ENCODE measurements at regions not wholly inside any gene's neighbourhood (a gene's known extent, or its start where the extent isn't known, plus 50 kb on each side); places are given as distances from the start of the nearest gene placed in this dataset.

- DNase-seq (ENCODE audit: low spot score): no peak
- 62% methylated on average over 16 of the region's 16 CpGs for WGBS
These were observed 219.2 kb upstream of the ZNF32 start for GRCh38 chr10:43867667-43868565.

DNA sequence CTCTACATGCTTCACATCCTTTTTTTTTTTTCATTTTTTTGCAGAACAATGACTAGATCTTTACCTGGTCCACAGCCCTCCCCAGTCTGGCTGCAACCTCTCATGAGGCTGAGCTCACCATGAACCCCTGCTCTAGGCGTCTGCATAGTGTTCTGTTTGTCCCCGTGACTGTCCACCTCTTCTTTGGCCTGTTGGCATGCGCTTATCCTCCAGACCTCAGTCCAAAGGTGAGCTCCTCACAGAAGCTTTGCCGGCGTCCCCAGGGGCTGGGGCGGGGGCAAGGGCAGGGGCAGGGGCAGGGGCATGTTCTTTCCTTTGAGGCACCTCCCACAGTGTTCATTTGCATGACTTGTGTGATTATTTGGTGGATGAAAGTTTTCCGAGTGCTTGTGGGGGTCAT, 218.4 kb upstream of the ZNF32 start:
- no peak for DNase-seq (ENCODE audit: low spot score)
- H3K4me3 ChIP-seq: no peak overlapping the region
- no peaks in the 10 kb centered on the region for H3K36me3 ChIP-seq
- no peak overlapping the region for H3K27ac ChIP-seq
- 92% methylated on average over 7 of the region's 7 CpGs for WGBS
- no peak for TF ChIP-seq POLR2AphosphoS5 (IDR thresholded peaks at IDR 0.05)
- no peaks in the 10 kb centered on the region for H3K9me3 ChIP-seq
- intact Hi-C loops (cut with DNase I): no loop called here
- no peaks in the 10 kb centered on the region for H3K27me3 ChIP-seq (replicated peaks; ENCODE audit: insufficient read depth)
- no peaks in the 10 kb centered on the region for H3K4me1 ChIP-seq (replicated peaks)

More at GRCh38 chr10:43867667-43868565, 219.2 kb upstream of the ZNF32 start:
- Histone ChIP-seq H3K27me3 (replicated peaks; ENCODE audit: insufficient read depth) (no peaks in the 10 kb centered on the region), H3K9me3 (no peaks in the 10 kb centered on the region), H3K4me3 (no peak overlapping the region), H3K27ac (peak overlapping the region in 1 of 2 donors; percentile 42), H3K36me3 (no peaks in the 10 kb centered on the region), H3K4me1 (replicated peaks) (no peaks in the 10 kb centered on the region)
- TF ChIP-seq, protein P1, sequence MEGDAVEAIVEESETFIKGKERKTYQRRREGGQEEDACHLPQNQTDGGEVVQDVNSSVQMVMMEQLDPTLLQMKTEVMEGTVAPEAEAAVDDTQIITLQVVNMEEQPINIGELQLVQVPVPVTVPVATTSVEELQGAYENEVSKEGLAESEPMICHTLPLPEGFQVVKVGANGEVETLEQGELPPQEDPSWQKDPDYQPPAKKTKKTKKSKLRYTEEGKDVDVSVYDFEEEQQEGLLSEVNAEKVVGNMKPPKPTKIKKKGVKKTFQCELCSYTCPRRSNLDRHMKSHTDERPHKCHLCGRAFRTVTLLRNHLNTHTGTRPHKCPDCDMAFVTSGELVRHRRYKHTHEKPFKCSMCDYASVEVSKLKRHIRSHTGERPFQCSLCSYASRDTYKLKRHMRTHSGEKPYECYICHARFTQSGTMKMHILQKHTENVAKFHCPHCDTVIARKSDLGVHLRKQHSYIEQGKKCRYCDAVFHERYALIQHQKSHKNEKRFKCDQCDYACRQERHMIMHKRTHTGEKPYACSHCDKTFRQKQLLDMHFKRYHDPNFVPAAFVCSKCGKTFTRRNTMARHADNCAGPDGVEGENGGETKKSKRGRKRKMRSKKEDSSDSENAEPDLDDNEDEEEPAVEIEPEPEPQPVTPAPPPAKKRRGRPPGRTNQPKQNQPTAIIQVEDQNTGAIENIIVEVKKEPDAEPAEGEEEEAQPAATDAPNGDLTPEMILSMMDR (IDR thresholded peaks at IDR 0.05): no peak
- TF ChIP-seq POLR2A (IDR thresholded peaks at IDR 0.05) (no peak), POLR2AphosphoS5 (IDR thresholded peaks at IDR 0.05) (no peak)
- intact Hi-C loops (cut with DNase I): no loop called here

GRCh38 chr10:43866712-43867111, 218.0 kb upstream of the ZNF32 start:
- H3K27ac ChIP-seq: no peak overlapping the region
- no peaks in the 10 kb centered on the region for H3K27me3 ChIP-seq (replicated peaks; ENCODE audit: insufficient read depth)
- WGBS: 92% methylated on average over 6 of the region's 6 CpGs
- no peak for DNase-seq (ENCODE audit: low spot score)
- H3K9me3 ChIP-seq: no peaks in the 10 kb centered on the region
- intact Hi-C loops (cut with DNase I): no loop called here
- TF ChIP-seq, protein P1 (IDR thresholded peaks at IDR 0.05): no peak
- TF ChIP-seq POLR2AphosphoS5 (IDR thresholded peaks at IDR 0.05) (no peak), POLR2A (IDR thresholded peaks at IDR 0.05) (no peak)
- H3K4me3 ChIP-seq: no peak overlapping the region
- no peaks in the 10 kb centered on the region for H3K36me3 ChIP-seq
- no peaks in the 10 kb centered on the region for H3K4me1 ChIP-seq (replicated peaks)

GRCh38 chr10:43865265-43866135, 216.8 kb upstream of the ZNF32 start:
- Histone ChIP-seq H3K9me3 (no peaks in the 10 kb centered on the region), H3K4me3 (no peak overlapping the region), H3K27me3 (replicated peaks; ENCODE audit: insufficient read depth) (no peaks in the 10 kb centered on the region), H3K4me1 (replicated peaks) (no peaks in the 10 kb centered on the region), H3K27ac (no peak overlapping the region), H3K36me3 (no peaks in the 10 kb centered on the region)
- intact Hi-C loops (cut with DNase I): no loop called here
- TF ChIP-seq POLR2AphosphoS5 (IDR thresholded peaks at IDR 0.05): no peak
- TF ChIP-seq, protein P1 (IDR thresholded peaks at IDR 0.05): no peak
- TF ChIP-seq POLR2A (IDR thresholded peaks at IDR 0.05): no peak
- DNase-seq (ENCODE audit: low spot score): no peak
- WGBS: 56% methylated on average over 13 of the region's 13 CpGs

- Histone ChIP-seq H3K27me3 (replicated peaks; ENCODE audit: insufficient read depth) (no peaks in the 10 kb centered on the region), H3K4me3 (no peak overlapping the region), H3K36me3 (no peaks in the 10 kb centered on the region), H3K9me3 (no peaks in the 10 kb centered on the region), H3K4me1 (replicated peaks) (no peaks in the 10 kb centered on the region), H3K27ac (no peak overlapping the region)
- 100% methylated on average over 6 of the region's 6 CpGs for WGBS
- TF ChIP-seq, protein P1 (IDR thresholded peaks at IDR 0.05): no peak
- TF ChIP-seq POLR2AphosphoS5 (IDR thresholded peaks at IDR 0.05): no peak
- intact Hi-C loops (cut with DNase I): no loop called here
- no peak for DNase-seq (ENCODE audit: low spot score)
These were observed 216.0 kb upstream of the ZNF32 start for GRCh38 chr10:43864656-43865055.
